Endothelial cell of umbilical vein (primary cell): ENCODE measurements at regions not wholly inside any gene's neighbourhood (a gene's known extent, or its start where the extent isn't known, plus 50 kb on each side); places are given as distances from the start of the nearest gene placed in this dataset.

Source experiments
- MYC ChIP-seq: IDR thresholded peaks from one replicate; pipeline ENCODE4 v1.6.1; 2011; ENCODE audit warnings: mild to moderate bottlenecking, low read depth, low read length
- POLR2A ChIP-seq: IDR thresholded peaks from 2 replicates; pipeline ENCODE4 v1.6.1; 2012; ENCODE audit warnings: low read depth, mild to moderate bottlenecking, control low read depth, low read length
- TF ChIP-seq, protein P1 (sequence below), 2 donors: IDR thresholded peaks; 1 replicate in 1 of 2; 2 replicates in 1 of 2; pipeline ENCODE4 v1.5.1; 2011; ENCODE audit warnings: low read length in 2 of 2, mild to moderate bottlenecking in 2 of 2, moderate library complexity in 2 of 2, control low read depth in 1 of 2, inconsistent platforms in 1 of 2, low read depth in 1 of 2; ENCODE audit not compliant: insufficient read depth in 1 of 2; ENCODE audit errors: extremely low read depth in 1 of 2

DNA sequence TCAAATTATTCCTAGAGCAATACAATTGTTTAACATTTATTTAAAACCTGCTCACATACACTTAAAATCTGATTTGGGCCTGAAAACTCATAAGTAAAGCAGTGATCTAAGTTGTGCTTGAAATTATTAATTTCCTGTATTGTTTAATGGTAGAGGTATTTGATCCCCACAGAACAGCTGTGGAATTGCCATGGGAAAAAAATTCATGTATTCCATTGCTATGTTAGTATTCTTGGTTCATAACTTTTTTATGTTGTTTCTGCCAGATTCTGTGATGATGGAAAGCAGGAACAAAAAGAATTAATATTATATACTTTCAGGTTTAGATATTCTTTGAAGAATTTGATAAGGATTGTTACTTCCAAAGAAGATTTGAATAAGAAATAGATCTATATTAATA is 831.5 kb upstream of the NR2F2 start:
- TF ChIP-seq POLR2A, result no peak
- TF ChIP-seq, protein P1, sequence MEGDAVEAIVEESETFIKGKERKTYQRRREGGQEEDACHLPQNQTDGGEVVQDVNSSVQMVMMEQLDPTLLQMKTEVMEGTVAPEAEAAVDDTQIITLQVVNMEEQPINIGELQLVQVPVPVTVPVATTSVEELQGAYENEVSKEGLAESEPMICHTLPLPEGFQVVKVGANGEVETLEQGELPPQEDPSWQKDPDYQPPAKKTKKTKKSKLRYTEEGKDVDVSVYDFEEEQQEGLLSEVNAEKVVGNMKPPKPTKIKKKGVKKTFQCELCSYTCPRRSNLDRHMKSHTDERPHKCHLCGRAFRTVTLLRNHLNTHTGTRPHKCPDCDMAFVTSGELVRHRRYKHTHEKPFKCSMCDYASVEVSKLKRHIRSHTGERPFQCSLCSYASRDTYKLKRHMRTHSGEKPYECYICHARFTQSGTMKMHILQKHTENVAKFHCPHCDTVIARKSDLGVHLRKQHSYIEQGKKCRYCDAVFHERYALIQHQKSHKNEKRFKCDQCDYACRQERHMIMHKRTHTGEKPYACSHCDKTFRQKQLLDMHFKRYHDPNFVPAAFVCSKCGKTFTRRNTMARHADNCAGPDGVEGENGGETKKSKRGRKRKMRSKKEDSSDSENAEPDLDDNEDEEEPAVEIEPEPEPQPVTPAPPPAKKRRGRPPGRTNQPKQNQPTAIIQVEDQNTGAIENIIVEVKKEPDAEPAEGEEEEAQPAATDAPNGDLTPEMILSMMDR (IDR thresholded peaks at IDR 0.05; ENCODE audit: extremely low read depth in 1 of 2, insufficient read depth in 1 of 2, low read depth in 1 of 2, low read length in 2 of 2), result no peak
- no peak for TF ChIP-seq MYC
